OCI-LY1 (cell line): ENCODE measurements at regions not wholly inside any gene's neighbourhood (a gene's known extent, or its start where the extent isn't known, plus 50 kb on each side); places are given as distances from the start of the nearest gene placed in this dataset.

Experiments used
- EZH2 ChIP-seq: fragments of 200-600 bp; sonication (generic), shearing (Covaris generic); IDR thresholded peaks from 2 replicates; pipeline ENCODE4 v1.8.0; 2017; ENCODE audit warnings: borderline replicate concordance, mixed run types, mild to moderate bottlenecking, antibody characterized with exemption, low read length, moderate library complexity, mixed read lengths
- TF ChIP-seq, protein P1 (sequence below): fragments of 200-600 bp; sonication (generic), shearing (Covaris generic); IDR thresholded peaks from 2 replicates; pipeline ENCODE4 v1.5.1; 2017; ENCODE audit warnings: mild to moderate bottlenecking, antibody characterized with exemption, low read length, moderate library complexity, mixed read lengths

DNA sequence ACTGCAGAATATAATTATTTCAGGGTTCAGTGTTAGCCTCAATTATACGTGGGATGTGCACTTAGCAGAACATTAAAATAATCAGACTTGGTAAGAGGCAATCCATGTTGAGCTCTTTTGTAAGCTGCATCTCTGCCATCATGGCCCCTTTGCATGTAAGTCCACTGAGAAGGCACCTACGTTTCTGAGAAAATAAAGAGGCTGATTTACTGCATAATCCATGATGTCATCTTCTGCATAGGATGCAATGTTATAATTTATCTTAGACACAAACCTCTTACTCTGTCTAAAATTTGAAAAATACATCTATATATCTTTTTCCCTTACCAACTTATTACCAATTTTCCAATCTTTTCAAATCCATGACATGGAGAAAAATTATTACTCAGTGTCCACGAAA is 1294.7 kb downstream of the ZPLD1 start:
- TF ChIP-seq, protein P1, sequence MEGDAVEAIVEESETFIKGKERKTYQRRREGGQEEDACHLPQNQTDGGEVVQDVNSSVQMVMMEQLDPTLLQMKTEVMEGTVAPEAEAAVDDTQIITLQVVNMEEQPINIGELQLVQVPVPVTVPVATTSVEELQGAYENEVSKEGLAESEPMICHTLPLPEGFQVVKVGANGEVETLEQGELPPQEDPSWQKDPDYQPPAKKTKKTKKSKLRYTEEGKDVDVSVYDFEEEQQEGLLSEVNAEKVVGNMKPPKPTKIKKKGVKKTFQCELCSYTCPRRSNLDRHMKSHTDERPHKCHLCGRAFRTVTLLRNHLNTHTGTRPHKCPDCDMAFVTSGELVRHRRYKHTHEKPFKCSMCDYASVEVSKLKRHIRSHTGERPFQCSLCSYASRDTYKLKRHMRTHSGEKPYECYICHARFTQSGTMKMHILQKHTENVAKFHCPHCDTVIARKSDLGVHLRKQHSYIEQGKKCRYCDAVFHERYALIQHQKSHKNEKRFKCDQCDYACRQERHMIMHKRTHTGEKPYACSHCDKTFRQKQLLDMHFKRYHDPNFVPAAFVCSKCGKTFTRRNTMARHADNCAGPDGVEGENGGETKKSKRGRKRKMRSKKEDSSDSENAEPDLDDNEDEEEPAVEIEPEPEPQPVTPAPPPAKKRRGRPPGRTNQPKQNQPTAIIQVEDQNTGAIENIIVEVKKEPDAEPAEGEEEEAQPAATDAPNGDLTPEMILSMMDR: no peak
- no peak for TF ChIP-seq EZH2
